ENCODE measurements at regions not wholly inside any gene's neighbourhood (a gene's known extent, or its start where the extent isn't known, plus 50 kb on each side); places are given as distances from the start of the nearest gene placed in this dataset.

DNA sequence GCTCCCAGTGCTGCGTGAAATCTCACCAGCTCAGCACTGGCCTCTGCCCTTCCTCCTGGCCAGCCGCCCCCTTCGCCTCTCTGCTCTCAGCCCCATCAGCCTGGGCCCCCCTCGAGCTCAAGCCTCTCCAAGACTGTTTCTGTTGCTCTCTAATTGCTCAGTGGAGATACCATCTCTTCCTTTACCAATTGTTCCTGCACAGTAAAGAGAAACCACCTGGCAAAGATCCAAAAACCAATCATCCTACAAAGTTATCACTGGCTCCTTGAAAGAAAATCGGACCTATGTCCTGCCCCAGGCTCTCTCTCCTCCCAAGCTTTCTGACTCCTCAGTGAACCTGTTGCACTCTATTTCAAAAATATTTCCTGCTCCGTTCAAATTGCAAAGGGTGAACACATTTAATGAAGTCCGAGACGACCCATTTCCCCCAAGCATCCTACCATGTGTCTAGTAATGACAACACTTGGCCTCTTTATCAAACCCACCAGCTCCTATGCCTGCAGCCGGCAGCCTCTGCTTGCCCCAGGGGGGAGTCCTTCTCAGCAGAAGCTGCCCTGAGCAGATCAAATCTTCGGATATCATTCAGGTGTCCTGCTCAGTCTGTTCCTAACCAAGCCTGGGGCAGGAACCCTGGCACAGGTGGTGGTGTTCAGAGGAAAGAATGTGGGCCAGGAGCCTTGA lies 53.7 kb upstream of the FAM174B start:
- peaks cover 1 to 11% of the 10 kb centered on the region in 2 experiments; a peak in 3 of 5 replicates for H3K27me3 ChIP-seq (ENCODE audit: control insufficient read depth in 1 of 2, insufficient read depth in 2 of 2, low read length in 2 of 2)
- H3K4me1 ChIP-seq (ENCODE audit: insufficient read depth, low read length): 0 out of 2 replicates have a peak, but pooled peaks cover 4% of the 10 kb centered on the region
- DNase-seq (ENCODE audit: low spot score) (no peak), ATAC-seq (no peak), FAIRE-seq (no peak)
- H2AFZ ChIP-seq (ENCODE audit: low read length): no peak overlapping the region
- no peaks in the 10 kb centered on the region for H3K9me3 ChIP-seq (ENCODE audit: low read length)
- no peak overlapping the region for H3K9ac ChIP-seq (ENCODE audit: insufficient read depth, low read depth, low read length)
- in situ Hi-C loops (cut with HindIII; ENCODE audit: extremely low pct_ligation_motif_present, low pct_unique_long_range_greater_than_20kb) (no loop called here), intact Hi-C loops (cut with micrococcal nuclease; ENCODE audit: unreplicated experiment) (no loop called here)
- H3K4me3 ChIP-seq (replicated peaks in 1 of 3; ENCODE audit: insufficient read depth in 1 of 3, low read depth in 2 of 3, low read length in 3 of 3): no peak overlapping the region
- ChIA-PET POLR2A (no interaction called here), CTCF (ENCODE audit: low intra/inter-chr PET ratio, low total read pairs) (no interaction called here)
- H3K27ac ChIP-seq (ENCODE audit: extremely low read length, insufficient read depth, low read length): no peak overlapping the region
- no peaks in the 10 kb centered on the region for H4K20me1 ChIP-seq (ENCODE audit: insufficient read depth, low read length)
- no peak overlapping the region for H3K4me2 ChIP-seq (ENCODE audit: low read depth, low read length)
- no peaks in the 10 kb centered on the region for H3K36me3 ChIP-seq (replicated peaks in 1 of 2; ENCODE audit: control insufficient read depth in 1 of 2, insufficient read depth in 2 of 2, low read length in 2 of 2)
- no peaks in the 10 kb centered on the region for H3K79me2 ChIP-seq (ENCODE audit: insufficient read depth, low read length)
- no TSS peak for BruUV-seq (replicated peaks)
- WGBS (ENCODE audit: low lambda C conversion rate): 33% methylated on average over 10 of the region's 10 CpGs
- TF ChIP-seq KLF9 (CRISPR knock-in tag; IDR thresholded peaks at IDR 0.05; ENCODE audit: low read depth) (no peak), ZNF788 (CRISPR knock-in tag; IDR thresholded peaks at IDR 0.05; ENCODE audit: borderline replicate concordance) (no peak), KAT2B (IDR thresholded peaks at IDR 0.05; ENCODE audit: borderline replicate concordance, low read depth, low read length) (no peak), SIX1 (CRISPR knock-in tag; IDR thresholded peaks at IDR 0.05; ENCODE audit: borderline replicate concordance) (no peak), ZNF484 (CRISPR knock-in tag; IDR thresholded peaks at IDR 0.05; ENCODE audit: borderline replicate concordance, low read depth) (no peak), RCOR2 (CRISPR knock-in tag; IDR thresholded peaks at IDR 0.05) (no peak), ERF (CRISPR knock-in tag; IDR thresholded peaks at IDR 0.05) (no peak), ZNF160 (CRISPR knock-in tag; IDR thresholded peaks at IDR 0.05) (no peak)
- TF ChIP-seq, protein P1, sequence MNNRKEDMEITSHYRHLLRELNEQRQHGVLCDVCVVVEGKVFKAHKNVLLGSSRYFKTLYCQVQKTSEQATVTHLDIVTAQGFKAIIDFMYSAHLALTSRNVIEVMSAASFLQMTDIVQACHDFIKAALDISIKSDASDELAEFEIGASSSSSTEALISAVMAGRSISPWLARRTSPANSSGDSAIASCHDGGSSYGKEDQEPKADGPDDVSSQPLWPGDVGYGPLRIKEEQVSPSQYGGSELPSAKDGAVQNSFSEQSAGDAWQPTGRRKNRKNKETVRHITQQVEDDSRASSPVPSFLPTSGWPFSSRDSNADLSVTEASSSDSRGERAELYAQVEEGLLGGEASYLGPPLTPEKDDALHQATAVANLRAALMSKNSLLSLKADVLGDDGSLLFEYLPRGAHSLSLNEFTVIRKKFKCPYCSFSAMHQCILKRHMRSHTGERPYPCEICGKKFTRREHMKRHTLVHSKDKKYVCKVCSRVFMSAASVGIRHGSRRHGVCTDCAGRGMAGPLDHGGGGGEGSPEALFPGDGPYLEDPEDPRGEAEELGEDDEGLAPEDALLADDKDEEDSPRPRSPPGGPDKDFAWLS (CRISPR knock-in tag; IDR thresholded peaks at IDR 0.05; ENCODE audit: borderline replicate concordance): no peak
- TF ChIP-seq, protein P2, sequence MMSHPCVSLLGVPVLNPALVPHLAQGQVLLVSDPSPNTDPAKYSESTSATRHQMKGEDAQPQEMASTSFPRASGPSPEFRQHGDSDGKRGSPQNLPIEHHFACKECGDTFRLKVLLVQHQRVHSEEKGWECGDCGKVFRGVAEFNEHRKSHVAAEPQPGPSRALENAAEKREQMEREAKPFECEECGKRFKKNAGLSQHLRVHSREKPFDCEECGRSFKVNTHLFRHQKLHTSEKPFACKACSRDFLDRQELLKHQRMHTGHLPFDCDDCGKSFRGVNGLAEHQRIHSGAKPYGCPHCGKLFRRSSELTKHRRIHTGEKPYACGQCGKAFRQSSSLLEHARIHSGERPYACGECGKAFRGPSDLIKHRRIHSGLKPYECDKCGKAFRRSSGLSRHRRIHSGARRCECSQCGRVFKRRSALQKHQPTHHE (CRISPR knock-in tag; IDR thresholded peaks at IDR 0.05; ENCODE audit: borderline replicate concordance): no peak
- TF ChIP-seq, protein P3, sequence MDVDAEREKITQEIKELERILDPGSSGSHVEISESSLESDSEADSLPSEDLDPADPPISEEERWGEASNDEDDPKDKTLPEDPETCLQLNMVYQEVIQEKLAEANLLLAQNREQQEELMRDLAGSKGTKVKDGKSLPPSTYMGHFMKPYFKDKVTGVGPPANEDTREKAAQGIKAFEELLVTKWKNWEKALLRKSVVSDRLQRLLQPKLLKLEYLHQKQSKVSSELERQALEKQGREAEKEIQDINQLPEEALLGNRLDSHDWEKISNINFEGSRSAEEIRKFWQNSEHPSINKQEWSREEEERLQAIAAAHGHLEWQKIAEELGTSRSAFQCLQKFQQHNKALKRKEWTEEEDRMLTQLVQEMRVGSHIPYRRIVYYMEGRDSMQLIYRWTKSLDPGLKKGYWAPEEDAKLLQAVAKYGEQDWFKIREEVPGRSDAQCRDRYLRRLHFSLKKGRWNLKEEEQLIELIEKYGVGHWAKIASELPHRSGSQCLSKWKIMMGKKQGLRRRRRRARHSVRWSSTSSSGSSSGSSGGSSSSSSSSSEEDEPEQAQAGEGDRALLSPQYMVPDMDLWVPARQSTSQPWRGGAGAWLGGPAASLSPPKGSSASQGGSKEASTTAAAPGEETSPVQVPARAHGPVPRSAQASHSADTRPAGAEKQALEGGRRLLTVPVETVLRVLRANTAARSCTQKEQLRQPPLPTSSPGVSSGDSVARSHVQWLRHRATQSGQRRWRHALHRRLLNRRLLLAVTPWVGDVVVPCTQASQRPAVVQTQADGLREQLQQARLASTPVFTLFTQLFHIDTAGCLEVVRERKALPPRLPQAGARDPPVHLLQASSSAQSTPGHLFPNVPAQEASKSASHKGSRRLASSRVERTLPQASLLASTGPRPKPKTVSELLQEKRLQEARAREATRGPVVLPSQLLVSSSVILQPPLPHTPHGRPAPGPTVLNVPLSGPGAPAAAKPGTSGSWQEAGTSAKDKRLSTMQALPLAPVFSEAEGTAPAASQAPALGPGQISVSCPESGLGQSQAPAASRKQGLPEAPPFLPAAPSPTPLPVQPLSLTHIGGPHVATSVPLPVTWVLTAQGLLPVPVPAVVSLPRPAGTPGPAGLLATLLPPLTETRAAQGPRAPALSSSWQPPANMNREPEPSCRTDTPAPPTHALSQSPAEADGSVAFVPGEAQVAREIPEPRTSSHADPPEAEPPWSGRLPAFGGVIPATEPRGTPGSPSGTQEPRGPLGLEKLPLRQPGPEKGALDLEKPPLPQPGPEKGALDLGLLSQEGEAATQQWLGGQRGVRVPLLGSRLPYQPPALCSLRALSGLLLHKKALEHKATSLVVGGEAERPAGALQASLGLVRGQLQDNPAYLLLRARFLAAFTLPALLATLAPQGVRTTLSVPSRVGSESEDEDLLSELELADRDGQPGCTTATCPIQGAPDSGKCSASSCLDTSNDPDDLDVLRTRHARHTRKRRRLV (CRISPR knock-in tag; IDR thresholded peaks at IDR 0.05): no peak
- TF ChIP-seq, protein P4, sequence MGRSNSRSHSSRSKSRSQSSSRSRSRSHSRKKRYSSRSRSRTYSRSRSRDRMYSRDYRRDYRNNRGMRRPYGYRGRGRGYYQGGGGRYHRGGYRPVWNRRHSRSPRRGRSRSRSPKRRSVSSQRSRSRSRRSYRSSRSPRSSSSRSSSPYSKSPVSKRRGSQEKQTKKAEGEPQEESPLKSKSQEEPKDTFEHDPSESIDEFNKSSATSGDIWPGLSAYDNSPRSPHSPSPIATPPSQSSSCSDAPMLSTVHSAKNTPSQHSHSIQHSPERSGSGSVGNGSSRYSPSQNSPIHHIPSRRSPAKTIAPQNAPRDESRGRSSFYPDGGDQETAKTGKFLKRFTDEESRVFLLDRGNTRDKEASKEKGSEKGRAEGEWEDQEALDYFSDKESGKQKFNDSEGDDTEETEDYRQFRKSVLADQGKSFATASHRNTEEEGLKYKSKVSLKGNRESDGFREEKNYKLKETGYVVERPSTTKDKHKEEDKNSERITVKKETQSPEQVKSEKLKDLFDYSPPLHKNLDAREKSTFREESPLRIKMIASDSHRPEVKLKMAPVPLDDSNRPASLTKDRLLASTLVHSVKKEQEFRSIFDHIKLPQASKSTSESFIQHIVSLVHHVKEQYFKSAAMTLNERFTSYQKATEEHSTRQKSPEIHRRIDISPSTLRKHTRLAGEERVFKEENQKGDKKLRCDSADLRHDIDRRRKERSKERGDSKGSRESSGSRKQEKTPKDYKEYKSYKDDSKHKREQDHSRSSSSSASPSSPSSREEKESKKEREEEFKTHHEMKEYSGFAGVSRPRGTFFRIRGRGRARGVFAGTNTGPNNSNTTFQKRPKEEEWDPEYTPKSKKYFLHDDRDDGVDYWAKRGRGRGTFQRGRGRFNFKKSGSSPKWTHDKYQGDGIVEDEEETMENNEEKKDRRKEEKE (IDR thresholded peaks at IDR 0.05): no peak
